IgD-negative memory B cell (primary cell): ENCODE measurements at regions not wholly inside any gene's neighbourhood (a gene's known extent, or its start where the extent isn't known, plus 50 kb on each side); places are given as distances from the start of the nearest gene placed in this dataset.
"Not testable (repeated sequence)": the region's sequence is repeated elsewhere in the genome, so short reads cannot be mapped to it uniquely, and the experiment has no call there.

ENCODE experiments used
- H3K27ac Mint-ChIP-seq, 3 donors: one replicate each; pipeline ENCODE4 v1.8.0; 2020 to 2022; ENCODE audit warnings: mild to moderate bottlenecking in 3 of 3, mixed read lengths in 3 of 3, moderate library complexity in 1 of 3
- H3K27me3 Mint-ChIP-seq: one replicate; pipeline ENCODE4 v1.8.0; 2021; ENCODE audit warnings: mixed read lengths
- H3K36me3 Mint-ChIP-seq: one replicate; pipeline ENCODE4 v1.8.0; 2020; ENCODE audit warnings: mild to moderate bottlenecking, mixed read lengths
- H3K4me1 Mint-ChIP-seq, 3 donors: one replicate each; pipeline ENCODE4 v1.8.0; 2020 to 2022; ENCODE audit warnings: mixed read lengths in 3 of 3, mild to moderate bottlenecking in 1 of 3
- H3K4me3 Mint-ChIP-seq, 4 donors: one replicate each; pipeline ENCODE4 v1.8.0; 2020 to 2022; ENCODE audit warnings: mild to moderate bottlenecking in 4 of 4, mixed read lengths in 4 of 4, moderate library complexity in 3 of 4
- H3K9me3 Mint-ChIP-seq, 3 donors: one replicate each; pipeline ENCODE4 v1.8.0; 2020 to 2021; ENCODE audit warnings: mixed read lengths in 3 of 3, mild to moderate bottlenecking in 1 of 3

DNA sequence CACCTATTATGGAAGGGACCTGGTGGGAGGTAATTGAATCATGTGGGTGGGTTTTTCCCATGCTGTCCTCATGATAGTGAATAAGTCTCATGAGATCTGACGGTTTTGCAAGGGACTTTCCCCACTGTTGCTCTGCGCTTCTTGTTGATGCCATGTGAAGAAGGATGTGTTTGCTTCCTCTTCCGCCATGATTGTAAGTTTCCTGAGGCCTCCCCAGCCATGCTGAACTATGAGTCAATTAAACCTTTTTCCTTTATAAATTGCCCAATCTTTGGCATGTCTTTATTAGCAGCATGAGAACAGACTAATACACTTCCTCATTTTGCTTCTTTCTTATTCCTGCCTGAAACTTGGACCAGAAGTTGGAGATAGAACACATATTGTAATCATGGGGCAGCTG is 396.2 kb downstream of the ATP23 start:
- H3K27ac Mint-ChIP-seq, H3K27me3 Mint-ChIP-seq, H3K4me1 Mint-ChIP-seq: not testable (repeated sequence)

DNA sequence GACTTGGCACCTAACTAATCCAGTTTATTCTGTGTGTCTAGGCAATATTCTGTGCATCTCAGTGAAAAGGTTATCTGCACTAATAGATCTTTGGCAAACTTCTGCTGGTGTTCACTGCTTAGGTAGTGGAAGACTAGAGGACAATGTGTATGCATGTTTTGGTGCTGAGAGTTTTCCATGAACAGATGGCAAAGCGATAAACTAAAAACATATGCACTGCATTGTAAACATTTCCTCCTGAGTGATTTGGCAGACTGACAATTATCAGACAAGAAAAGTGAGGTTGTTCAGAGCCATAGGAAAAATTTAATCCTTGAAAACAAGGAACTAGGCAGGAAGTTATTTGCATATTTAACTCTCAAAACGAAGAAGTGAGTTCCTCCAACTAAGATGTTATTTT is 400.4 kb downstream of the ATP23 start:
- Mint-ChIP-seq H3K27me3 (peaks cover 7% of the 10 kb centered on the region), H3K4me3 (no peak overlapping the region), H3K9me3 (peaks cover 0 to 6% (median 5%) of the 10 kb centered on the region in 3 donors), H3K4me1 (peaks cover 3 to 5% (median 4%) of the 10 kb centered on the region in 3 donors), H3K27ac (no peak overlapping the region), H3K36me3 (no peaks in the 10 kb centered on the region)

More for the DNA sequence above, 396.2 kb downstream of the ATP23 start:
- H3K9me3 Mint-ChIP-seq, H3K36me3 Mint-ChIP-seq, H3K4me3 Mint-ChIP-seq: not testable (repeated sequence)

DNA sequence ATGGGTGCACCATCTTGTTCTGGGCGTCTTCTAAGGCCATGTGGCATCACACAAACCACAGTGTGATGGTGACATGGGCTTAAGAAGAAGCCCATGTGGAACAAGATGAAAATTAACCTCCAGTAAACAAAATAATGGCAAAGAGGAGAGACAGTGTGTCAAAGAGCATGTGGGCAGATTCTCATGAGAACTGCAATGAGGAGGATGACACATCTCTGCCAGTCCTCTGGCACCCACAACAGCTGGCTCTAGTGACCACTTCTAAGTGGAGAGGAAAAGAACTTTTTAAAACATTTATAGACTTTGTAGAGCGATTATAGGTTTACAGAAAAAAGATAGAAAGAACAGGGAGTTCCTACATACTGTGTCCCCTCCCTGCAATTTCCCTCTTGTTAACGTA is 401.4 kb downstream of the ATP23 start:
- no peak overlapping the region for H3K27ac Mint-ChIP-seq
- peaks cover 7% of the 10 kb centered on the region for H3K27me3 Mint-ChIP-seq
- H3K4me1 Mint-ChIP-seq: peaks cover 0 to 5% (median 1%) of the 10 kb centered on the region in 3 donors
- H3K9me3 Mint-ChIP-seq: peaks cover 0 to 5% (median 2%) of the 10 kb centered on the region in 3 donors
- no peaks in the 10 kb centered on the region for H3K36me3 Mint-ChIP-seq
- H3K4me3 Mint-ChIP-seq: no peak overlapping the region

DNA sequence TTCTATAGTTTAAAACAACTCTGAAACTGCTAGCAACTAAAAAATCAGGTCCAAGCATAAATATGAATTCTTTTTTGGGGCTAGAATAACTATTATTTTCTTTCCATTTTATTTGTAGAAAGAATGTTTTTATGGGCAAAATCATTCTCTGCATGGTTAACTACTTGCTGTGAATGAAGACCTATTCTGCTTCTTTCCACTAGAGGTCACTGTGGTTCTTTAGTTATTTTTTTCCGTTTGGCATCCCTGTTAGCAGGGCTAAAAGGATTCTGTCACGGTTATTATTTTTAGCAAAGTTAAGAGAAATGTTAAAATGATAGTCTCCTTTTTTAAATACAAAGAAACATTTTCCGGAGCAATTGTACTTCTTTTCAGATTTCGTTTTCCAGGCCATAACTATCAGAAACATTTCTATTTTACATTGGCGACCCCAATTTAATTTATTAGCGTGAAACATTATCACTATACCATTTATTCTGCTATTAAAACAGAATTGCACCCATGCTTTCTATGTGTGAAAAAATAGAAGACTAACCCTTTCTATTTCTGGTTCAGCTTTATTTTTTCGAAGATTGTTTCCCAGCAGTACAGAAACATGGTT is 404.8 kb downstream of the ATP23 start:
- peaks cover 0 to 1% (median 0%) of the 10 kb centered on the region in 3 donors for H3K4me1 Mint-ChIP-seq
- no peak overlapping the region for H3K27ac Mint-ChIP-seq
- H3K36me3 Mint-ChIP-seq: no peaks in the 10 kb centered on the region
- no peak overlapping the region for H3K4me3 Mint-ChIP-seq
- peaks cover 7% of the 10 kb centered on the region for H3K27me3 Mint-ChIP-seq
- peaks cover 0 to 4% (median 0%) of the 10 kb centered on the region in 3 donors for H3K9me3 Mint-ChIP-seq

DNA sequence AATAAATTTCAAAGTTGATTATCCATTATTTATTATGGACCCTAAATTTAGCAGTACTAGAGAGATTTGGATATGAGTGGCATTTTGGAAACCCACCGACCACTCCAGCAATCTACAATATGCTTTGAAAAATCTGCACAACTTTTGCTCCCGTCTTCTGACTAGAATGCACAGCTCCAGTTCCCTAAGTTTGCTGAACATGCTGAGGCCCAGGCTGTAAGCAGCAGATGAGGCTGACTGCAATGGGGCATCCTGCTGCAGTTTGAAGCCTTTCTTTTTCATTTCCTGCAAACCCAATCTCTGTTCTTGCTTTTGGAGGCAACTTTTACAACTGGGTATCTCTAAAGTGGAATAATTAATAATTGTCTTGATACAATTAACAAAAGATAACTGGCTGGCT is 405.8 kb downstream of the ATP23 start:
- Mint-ChIP-seq H3K36me3 (no peaks in the 10 kb centered on the region), H3K27me3 (peaks cover 8% of the 10 kb centered on the region), H3K4me3 (no peak overlapping the region), H3K27ac (no peak overlapping the region), H3K4me1 (peaks cover 0 to 1% (median 0%) of the 10 kb centered on the region in 3 donors), H3K9me3 (peaks cover 0 to 4% (median 0%) of the 10 kb centered on the region in 3 donors)

DNA sequence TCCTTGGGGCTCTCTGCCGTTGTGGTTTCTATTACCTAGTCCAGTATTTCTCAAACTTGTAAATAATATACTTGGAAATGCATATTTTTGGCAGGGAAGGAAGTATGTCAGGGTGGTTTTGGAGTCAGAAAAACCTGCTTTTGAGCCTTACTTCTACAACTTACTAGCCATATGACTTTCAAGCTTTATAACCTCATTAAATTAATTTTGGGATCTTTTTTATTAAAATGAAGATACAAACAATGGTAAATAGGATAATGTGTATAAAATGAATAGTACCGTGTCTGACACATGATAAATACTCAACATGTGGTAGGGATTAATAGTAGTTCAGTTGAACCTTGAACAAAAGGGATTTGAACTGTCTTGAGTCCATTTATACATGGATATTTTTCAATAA is 406.3 kb downstream of the ATP23 start:
- Mint-ChIP-seq H3K36me3 (no peaks in the 10 kb centered on the region), H3K4me3 (no peak overlapping the region), H3K4me1 (peaks cover 0 to 1% (median 0%) of the 10 kb centered on the region in 3 donors), H3K9me3 (peaks cover 0 to 4% (median 0%) of the 10 kb centered on the region in 3 donors), H3K27me3 (peaks cover 10% of the 10 kb centered on the region), H3K27ac (no peak overlapping the region)

DNA sequence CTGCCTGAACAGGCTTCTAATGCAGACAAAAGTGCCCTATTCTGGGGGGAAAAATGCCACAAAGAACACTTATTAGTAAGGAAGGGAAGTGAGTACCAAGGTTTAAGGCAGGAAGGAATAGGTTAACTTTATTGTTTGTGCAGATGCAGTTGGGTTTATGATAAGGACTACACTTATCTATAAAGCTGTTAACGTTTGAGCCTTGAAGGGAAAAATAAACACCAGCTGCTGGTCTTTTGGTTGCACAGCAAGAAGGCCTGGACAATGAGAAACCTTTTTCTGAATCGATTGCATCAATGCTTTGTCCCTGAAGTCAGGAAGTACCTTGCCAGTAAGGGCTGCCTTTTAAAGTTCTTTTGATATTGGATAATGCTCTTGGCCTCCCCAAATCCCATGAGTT is 407.8 kb downstream of the ATP23 start:
- Mint-ChIP-seq H3K36me3 (no peaks in the 10 kb centered on the region), H3K4me3 (no peak overlapping the region), H3K4me1 (peaks cover 0 to 1% (median 0%) of the 10 kb centered on the region in 3 donors), H3K9me3 (peaks cover 0 to 4% (median 0%) of the 10 kb centered on the region in 3 donors), H3K27ac (no peak overlapping the region), H3K27me3 (peaks cover 7% of the 10 kb centered on the region)

DNA sequence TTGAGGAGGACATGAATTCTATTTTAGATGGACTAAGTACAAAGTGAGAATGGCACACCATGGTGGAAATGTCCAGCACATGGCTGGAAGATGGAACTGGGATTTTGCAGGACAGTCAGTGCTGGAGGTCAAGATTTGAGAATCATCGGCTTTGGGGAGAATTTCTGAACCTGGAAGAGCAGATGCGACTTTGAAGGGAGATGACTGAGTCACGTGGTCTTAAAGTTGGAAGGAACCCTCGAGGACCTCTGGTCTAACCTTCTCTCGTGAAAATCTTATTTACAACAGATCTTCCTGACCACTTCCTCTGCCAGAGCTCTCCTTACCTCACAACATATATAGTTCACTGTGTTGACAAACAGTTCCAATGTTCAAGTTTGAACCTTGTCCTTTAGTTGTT is 415.4 kb downstream of the ATP23 start:
- Mint-ChIP-seq H3K36me3 (no peaks in the 10 kb centered on the region), H3K27me3 (peaks cover 3% of the 10 kb centered on the region), H3K9me3 (peaks cover 0 to 3% (median 1%) of the 10 kb centered on the region in 3 donors), H3K4me1 (no peaks in the 10 kb centered on the region), H3K27ac (no peak overlapping the region), H3K4me3 (no peak overlapping the region)

DNA sequence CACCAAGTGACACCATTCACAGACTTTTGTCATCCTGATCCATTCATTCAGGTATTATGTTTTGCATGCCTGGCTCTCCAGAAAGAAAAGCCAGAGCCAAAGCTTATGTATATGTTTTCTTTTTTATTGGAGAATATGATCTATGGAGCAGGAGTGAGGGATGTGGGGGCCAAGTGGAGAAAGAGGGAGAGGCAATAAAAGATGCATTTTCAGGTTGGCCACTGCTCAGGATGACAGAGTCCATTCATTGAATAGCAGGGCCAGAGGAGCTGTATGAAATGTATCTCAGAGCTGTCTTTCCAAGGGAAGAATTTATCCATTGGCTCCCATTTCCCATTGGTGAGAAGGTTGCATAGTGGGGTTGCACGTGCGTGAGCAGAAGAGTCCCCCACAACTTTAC is 416.1 kb downstream of the ATP23 start:
- Mint-ChIP-seq H3K4me1 (no peaks in the 10 kb centered on the region), H3K27ac (no peak overlapping the region), H3K9me3 (peaks cover 0 to 3% (median 1%) of the 10 kb centered on the region in 3 donors), H3K27me3 (peaks cover 1% of the 10 kb centered on the region), H3K4me3 (no peak overlapping the region), H3K36me3 (no peaks in the 10 kb centered on the region)

DNA sequence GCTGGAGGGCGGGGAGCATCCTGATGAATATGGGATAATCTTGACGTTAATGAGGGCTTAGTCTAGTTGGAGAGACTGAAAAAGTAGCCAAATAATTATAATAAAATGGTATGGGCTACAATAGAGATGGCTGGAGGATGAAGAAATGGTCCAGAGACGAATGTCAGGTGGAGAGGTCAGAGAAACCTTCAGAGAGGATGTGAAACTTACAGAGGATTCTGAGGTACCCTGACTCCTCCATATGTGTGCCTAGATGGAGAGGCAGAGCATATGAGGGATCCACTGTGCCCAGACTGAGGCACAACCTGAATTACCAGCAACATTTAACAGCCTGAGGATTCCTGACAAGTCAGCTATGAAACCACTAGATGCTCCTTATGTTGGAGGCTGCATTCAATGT is 417.0 kb downstream of the ATP23 start:
- Mint-ChIP-seq H3K4me3 (no peak overlapping the region), H3K27me3 (peaks cover 1% of the 10 kb centered on the region), H3K36me3 (no peaks in the 10 kb centered on the region), H3K4me1 (no peaks in the 10 kb centered on the region), H3K9me3 (peaks cover 0 to 3% (median 1%) of the 10 kb centered on the region in 3 donors), H3K27ac (no peak overlapping the region)

DNA sequence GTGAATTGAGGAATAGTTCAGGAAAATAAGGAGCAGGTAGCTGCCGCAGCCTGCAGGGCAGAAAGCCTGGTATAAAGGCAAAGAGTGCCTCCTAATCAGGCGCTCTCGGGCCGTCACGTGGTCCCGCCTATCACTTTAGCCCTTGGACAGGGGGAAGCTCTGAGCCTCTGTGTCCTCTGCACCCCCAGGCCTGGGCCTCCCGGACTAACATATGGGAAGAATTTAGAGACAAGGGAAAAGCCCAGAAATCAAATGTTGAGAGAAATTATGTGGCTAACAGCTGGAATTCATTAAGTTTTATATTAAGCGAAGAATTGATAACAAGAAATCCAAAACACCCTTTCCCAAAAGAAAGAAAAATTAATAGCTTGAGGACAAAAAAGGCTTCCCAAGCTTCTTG is 417.7 kb downstream of the ATP23 start:
- Mint-ChIP-seq H3K9me3 (peaks cover 0 to 3% (median 1%) of the 10 kb centered on the region in 3 donors), H3K27ac (no peak overlapping the region), H3K36me3 (no peaks in the 10 kb centered on the region), H3K4me3 (no peak overlapping the region), H3K27me3 (peaks cover 1% of the 10 kb centered on the region), H3K4me1 (peaks cover 0 to under 1% (median 0%) of the 10 kb centered on the region in 3 donors)

DNA sequence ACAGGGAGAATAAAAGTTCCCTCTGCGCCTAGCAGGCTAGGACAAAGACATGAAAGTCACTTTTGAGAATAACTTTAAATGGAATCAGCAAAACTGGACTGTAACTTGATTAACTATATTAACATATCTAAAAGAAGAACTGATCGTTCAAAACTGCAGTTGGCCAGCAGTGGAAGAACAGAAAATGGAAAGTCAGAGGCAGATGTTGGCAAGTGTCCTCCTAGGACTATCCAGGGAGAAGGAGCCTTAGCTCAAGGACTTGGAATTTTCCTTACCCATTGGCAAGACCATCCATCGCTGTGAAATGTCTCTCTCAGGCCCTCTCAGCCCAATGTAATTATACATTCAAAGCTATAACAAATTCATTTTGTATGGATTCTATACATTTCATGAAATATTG is 419.7 kb downstream of the ATP23 start:
- Mint-ChIP-seq H3K9me3 (peaks cover 0 to 3% (median 1%) of the 10 kb centered on the region in 3 donors), H3K27ac (no peak overlapping the region), H3K4me1 (peaks cover 0 to 1% (median 0%) of the 10 kb centered on the region in 3 donors), H3K36me3 (no peaks in the 10 kb centered on the region), H3K27me3 (peaks cover 1% of the 10 kb centered on the region), H3K4me3 (no peak overlapping the region)

DNA sequence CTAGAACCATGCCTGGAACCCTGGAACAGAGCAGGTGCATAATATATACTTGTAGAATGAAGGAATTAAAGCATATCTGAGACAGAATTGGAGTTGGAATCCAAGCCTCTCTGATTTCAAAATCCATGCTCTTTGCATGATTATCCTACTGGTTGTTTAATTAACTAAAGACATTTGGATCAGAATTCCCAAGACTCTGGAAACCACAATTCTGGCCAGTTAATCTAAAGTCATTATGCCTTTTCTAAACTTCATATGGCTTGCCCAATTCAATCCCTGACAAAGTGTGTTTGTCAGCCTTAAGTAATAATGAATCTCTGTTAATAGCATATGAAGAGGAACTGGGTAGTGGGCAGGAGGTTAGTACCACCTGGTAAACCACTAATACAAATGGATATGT is 422.6 kb downstream of the ATP23 start:
- H3K4me1 Mint-ChIP-seq: peaks cover 0 to 1% (median 0%) of the 10 kb centered on the region in 3 donors

DNA sequence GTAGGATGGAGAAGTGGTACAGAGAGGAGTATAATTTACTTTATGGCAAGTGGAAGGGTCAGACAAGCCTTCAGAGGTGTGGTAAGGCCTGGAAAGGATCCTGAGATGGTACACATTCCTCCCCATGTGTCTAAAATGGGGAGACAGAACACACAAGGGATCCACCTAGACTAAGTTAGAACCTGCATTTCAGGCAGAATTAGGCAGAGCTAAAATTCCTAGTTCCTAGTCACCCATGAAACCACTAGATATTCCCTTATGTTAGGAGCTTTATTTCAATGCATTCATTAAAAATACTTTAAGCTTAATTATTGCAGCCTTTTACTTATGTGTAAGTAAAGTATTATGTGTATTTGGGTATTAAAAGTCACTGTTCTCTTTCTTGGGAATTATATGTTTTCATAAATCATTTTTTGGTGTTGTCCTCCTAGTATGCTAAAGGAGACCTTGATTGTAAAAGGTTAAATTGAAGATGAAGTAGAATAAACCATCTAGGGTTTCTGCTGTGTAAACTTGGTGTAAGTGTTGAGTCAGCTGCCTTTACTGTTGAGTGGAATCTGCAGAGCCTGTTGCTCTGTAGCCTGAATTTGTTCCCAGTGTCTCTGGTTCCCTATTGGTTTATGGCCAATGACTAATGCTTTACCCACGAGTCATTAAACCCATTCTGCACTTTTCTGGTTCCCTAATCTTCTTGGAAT is 423.2 kb downstream of the ATP23 start:
- H3K4me3 Mint-ChIP-seq: no peak overlapping the region
- H3K27me3 Mint-ChIP-seq: peaks cover 1% of the 10 kb centered on the region
- no peak overlapping the region for H3K27ac Mint-ChIP-seq
- H3K36me3 Mint-ChIP-seq: no peaks in the 10 kb centered on the region
- no peaks in the 10 kb centered on the region for H3K9me3 Mint-ChIP-seq
- peaks cover 0 to 1% (median 0%) of the 10 kb centered on the region in 3 donors for H3K4me1 Mint-ChIP-seq

More for the DNA sequence above, 422.6 kb downstream of the ATP23 start:
- Mint-ChIP-seq H3K36me3 (no peaks in the 10 kb centered on the region), H3K9me3 (no peaks in the 10 kb centered on the region), H3K27me3 (peaks cover 1% of the 10 kb centered on the region), H3K4me3 (no peak overlapping the region), H3K27ac (no peak overlapping the region)

DNA sequence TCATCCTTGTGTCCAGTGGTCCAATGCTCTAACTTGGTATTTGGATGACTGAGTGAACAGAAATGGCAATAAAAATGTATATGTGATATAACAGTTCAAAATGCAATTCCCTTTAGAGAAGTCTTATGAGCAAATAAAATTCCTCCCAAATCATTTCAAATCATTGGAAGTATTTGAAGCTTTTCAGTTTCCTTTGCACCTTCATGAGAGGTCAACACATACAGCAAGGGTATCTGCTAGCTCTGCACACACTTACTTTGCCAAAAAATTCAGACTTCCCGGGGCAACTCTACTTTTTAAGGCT is 423.7 kb downstream of the ATP23 start:
- H3K9me3 Mint-ChIP-seq: no peaks in the 10 kb centered on the region
- peaks cover 0 to 1% (median 0%) of the 10 kb centered on the region in 3 donors for H3K4me1 Mint-ChIP-seq
- H3K36me3 Mint-ChIP-seq: no peaks in the 10 kb centered on the region
- H3K27me3 Mint-ChIP-seq: peaks cover 1% of the 10 kb centered on the region
- H3K4me3 Mint-ChIP-seq: no peak overlapping the region
- H3K27ac Mint-ChIP-seq: no peak overlapping the region

DNA sequence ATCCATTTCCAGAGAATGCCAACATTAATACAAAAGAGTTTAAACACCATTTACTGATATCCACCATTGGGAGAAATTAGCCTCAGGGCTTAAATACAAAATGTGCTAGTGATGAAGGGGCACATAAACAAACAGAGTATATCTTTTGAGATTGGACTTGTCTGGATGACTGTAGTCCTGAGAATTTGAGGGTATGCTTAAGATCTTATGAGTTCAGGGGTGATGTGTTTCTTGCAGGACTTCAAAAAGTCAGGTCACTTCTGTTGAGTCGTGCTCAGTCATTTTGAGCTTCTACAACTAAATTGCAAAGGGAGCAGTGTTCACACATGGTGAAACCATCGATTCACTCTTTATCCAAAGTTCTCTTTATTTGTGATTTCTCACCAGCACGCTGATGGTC is 425.7 kb downstream of the ATP23 start:
- H3K27me3 Mint-ChIP-seq: no peaks in the 10 kb centered on the region
- H3K9me3 Mint-ChIP-seq: peaks cover 0 to 11% (median 0%) of the 10 kb centered on the region in 3 donors
- no peak overlapping the region for H3K27ac Mint-ChIP-seq
- H3K4me1 Mint-ChIP-seq: peaks cover 0 to 1% (median 0%) of the 10 kb centered on the region in 3 donors
- no peaks in the 10 kb centered on the region for H3K36me3 Mint-ChIP-seq
- H3K4me3 Mint-ChIP-seq: no peak overlapping the region
